Vagina (tissue), 2 donors: ENCODE measurements at regions not wholly inside any gene's neighbourhood (a gene's known extent, or its start where the extent isn't known, plus 50 kb on each side); places are given as distances from the start of the nearest gene placed in this dataset.
"Not testable (repeated sequence)": the region's sequence is repeated elsewhere in the genome, so short reads cannot be mapped to it uniquely, and the experiment has no call there.

Experiments used
- DNase-seq, 2 donors: peaks; one replicate each; pipeline ENCODE4 v3.0.0-alpha.2; 2017; ENCODE audit errors: extremely low spot score in 2 of 2
- H3K27ac ChIP-seq: fragments of 200-600 bp; sonication (generic); one replicate; pipeline ENCODE4 v1.5.1; 2019
- H3K27me3 ChIP-seq: fragments of 200-600 bp; sonication (generic); one replicate; pipeline ENCODE4 v1.5.1; 2019
- H3K36me3 ChIP-seq, 2 donors: fragments of 200-600 bp; sonication (generic); one replicate each; pipeline ENCODE4 v1.5.1; 2017 to 2019
- H3K4me1 ChIP-seq: fragments of 200-600 bp; sonication (generic); one replicate; pipeline ENCODE4 v1.5.1; 2019
- H3K4me3 ChIP-seq, 2 donors: fragments of 200-600 bp; sonication (generic); 1 replicate in 1 of 2; 2 replicates in 1 of 2; pipeline ENCODE4 v1.5.1; 2016 to 2019
- H3K9me3 ChIP-seq: fragments of 200-600 bp; sonication (generic); one replicate; pipeline ENCODE4 v1.5.1; 2019
- POLR2A ChIP-seq, 2 donors: fragments of 450-650 bp; IDR thresholded peaks; one replicate each; pipeline ENCODE4 v1.6.1; 2017; ENCODE audit warnings: antibody characterized with exemption in 2 of 2, mild to moderate bottlenecking in 2 of 2, moderate library complexity in 2 of 2
- POLR2AphosphoS5 ChIP-seq, 2 donors: sonication (generic); formaldehyde crosslinking; IDR thresholded peaks; one replicate each; pipeline ENCODE4 v1.9.0; 2017; ENCODE audit warnings: antibody characterized with exemption in 2 of 2, mild to moderate bottlenecking in 2 of 2, low read depth in 1 of 2; ENCODE audit not compliant: insufficient read depth in 1 of 2
- intact Hi-C: fragments of 100-400 bp; cut with DNase I; formaldehyde crosslinking; loops from one replicate; pipeline ENCODE4 v1.15.1; 2023
- TF ChIP-seq, protein P1 (sequence below), 3 experiments: fragments of 450-650 bp in 2 of 3; fragments of 200-600 bp in 1 of 3; sonication (generic) in 1 of 3; IDR thresholded peaks; one replicate each; pipeline ENCODE4 v1.5.1; 2017 to 2019; ENCODE audit warnings: antibody characterized with exemption in 3 of 3, mild to moderate bottlenecking in 2 of 3, moderate library complexity in 2 of 3

DNA sequence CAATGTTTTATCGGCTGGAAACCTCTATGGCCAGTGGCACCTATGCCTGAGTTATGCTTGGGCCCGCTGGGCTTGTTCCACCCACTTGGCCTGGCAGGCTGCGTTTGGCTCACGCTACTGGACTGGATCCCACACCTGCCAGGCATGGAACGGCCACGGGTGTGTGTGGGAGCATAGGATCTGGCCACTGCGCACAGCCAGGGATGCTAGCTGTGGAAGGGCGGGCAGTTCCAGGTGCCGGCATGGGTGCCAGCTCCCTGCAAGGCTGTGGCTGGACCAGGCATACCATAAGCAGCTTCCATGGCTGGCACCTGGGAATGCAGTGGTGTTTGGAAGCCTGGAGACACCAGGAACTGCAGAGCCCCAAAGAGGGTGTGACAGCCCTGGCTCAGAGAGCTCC lies 1063.9 kb upstream of the ACO1 start:
- Histone ChIP-seq H3K27me3 (no peaks in the 10 kb centered on the region), H3K4me1 (no peaks in the 10 kb centered on the region), H3K27ac (no peak overlapping the region), H3K36me3 (no peaks in the 10 kb centered on the region), H3K9me3 (no peaks in the 10 kb centered on the region), H3K4me3 (no peak overlapping the region)
- intact Hi-C loops: no loop called here
- TF ChIP-seq, protein P1, sequence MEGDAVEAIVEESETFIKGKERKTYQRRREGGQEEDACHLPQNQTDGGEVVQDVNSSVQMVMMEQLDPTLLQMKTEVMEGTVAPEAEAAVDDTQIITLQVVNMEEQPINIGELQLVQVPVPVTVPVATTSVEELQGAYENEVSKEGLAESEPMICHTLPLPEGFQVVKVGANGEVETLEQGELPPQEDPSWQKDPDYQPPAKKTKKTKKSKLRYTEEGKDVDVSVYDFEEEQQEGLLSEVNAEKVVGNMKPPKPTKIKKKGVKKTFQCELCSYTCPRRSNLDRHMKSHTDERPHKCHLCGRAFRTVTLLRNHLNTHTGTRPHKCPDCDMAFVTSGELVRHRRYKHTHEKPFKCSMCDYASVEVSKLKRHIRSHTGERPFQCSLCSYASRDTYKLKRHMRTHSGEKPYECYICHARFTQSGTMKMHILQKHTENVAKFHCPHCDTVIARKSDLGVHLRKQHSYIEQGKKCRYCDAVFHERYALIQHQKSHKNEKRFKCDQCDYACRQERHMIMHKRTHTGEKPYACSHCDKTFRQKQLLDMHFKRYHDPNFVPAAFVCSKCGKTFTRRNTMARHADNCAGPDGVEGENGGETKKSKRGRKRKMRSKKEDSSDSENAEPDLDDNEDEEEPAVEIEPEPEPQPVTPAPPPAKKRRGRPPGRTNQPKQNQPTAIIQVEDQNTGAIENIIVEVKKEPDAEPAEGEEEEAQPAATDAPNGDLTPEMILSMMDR (IDR thresholded peaks at IDR 0.05): no peak
- TF ChIP-seq POLR2AphosphoS5 (IDR thresholded peaks at IDR 0.05; ENCODE audit: insufficient read depth in 1 of 2, low read depth in 1 of 2) (no peak), POLR2A (IDR thresholded peaks at IDR 0.05) (no peak)
- DNase-seq: no peak

DNA sequence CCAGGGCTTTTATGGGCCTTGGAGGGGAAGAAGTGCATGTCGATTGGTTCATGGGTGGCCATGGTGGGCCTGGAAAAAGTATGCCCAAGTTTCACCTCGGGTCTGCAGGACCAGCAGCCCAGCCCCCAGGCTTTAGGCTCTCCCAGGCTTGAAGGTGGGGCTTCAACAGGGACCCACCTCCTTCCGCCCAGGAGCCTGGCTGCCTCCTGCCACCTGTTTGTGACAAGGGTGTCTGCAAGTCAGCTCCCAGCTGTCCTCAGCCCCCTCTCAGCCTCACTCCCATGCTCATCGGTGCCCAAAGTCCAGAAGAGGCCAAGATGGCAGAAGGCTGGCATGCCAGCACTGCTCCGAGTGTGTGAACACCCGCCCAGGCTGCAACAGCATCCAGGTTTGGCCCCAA lies 1063.2 kb upstream of the ACO1 start:
- Histone ChIP-seq H3K4me1 (no peaks in the 10 kb centered on the region), H3K36me3 (no peaks in the 10 kb centered on the region), H3K27ac (no peak overlapping the region), H3K9me3 (no peaks in the 10 kb centered on the region), H3K27me3 (no peaks in the 10 kb centered on the region), H3K4me3 (no peak overlapping the region)
- no peak for DNase-seq
- TF ChIP-seq, protein P1 (IDR thresholded peaks at IDR 0.05): no peak
- TF ChIP-seq POLR2AphosphoS5 (IDR thresholded peaks at IDR 0.05; ENCODE audit: insufficient read depth in 1 of 2, low read depth in 1 of 2): no peak
- TF ChIP-seq POLR2A (IDR thresholded peaks at IDR 0.05): no peak
- intact Hi-C loops: no loop called here

DNA sequence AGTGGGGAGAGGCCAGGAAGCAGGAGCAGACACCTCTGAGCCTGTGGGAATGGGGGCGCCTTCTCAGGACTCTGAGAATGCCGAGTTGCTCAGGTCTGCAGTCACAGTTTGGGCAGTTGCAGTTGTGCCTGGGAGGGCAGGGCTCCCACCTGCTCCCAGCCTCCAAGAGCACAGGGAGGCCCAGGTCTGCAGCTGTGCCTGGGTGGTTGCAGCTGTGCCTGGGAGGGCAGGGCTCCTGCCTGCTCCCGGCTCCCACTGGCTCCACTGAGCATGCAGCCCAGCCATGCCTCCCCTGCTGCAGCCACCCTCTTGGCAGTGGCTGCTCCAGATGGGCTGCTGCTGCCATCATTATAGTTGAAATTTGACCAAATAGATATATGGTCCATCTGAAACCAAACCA lies 1062.8 kb upstream of the ACO1 start:
- no peak for DNase-seq
- H3K4me3 ChIP-seq: no peak overlapping the region
- no peak overlapping the region for H3K27ac ChIP-seq
- H3K27me3 ChIP-seq: no peaks in the 10 kb centered on the region
- no peaks in the 10 kb centered on the region for H3K4me1 ChIP-seq
- no peaks in the 10 kb centered on the region for H3K36me3 ChIP-seq
- intact Hi-C loops: no loop called here
- TF ChIP-seq, protein P1 (IDR thresholded peaks at IDR 0.05): no peak
- TF ChIP-seq POLR2AphosphoS5 (IDR thresholded peaks at IDR 0.05; ENCODE audit: insufficient read depth in 1 of 2, low read depth in 1 of 2) (no peak), POLR2A (IDR thresholded peaks at IDR 0.05) (no peak)
- no peaks in the 10 kb centered on the region for H3K9me3 ChIP-seq

DNA sequence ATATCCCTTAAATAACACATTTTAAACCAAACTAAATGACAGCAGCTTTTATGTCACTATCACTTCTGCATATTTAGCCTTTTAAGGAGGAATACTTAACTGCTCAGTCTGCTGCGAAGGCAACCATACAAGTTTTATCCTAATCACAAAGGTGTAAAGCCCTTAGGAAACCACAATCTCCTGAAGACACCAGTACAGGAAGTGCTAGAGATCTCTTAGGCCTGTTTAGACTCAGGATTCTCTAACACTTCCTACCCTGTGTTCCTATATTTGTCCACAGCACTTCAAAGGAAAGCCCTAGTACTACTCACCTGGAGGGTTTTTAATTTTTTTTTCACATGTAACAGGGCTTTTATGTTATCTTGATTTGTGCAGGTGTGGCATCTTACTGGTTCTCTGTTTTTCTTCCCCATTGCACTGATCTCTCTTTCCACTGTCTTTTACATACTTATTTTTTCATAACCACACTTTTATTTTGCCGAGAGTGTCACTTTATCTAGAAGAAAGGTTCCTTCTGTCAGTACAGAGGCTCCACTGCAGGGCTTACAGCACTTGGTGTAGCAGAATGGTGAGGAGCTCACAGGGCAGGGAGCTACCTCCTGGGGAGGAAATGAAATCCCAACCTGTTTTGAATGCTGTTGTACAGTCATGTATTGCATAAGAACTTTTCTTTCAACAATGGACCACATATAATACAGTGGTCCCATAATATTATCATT lies 1060.6 kb upstream of the ACO1 start:
- no peaks in the 10 kb centered on the region for H3K36me3 ChIP-seq
- H3K27ac ChIP-seq: no peak overlapping the region
- H3K9me3 ChIP-seq: no peaks in the 10 kb centered on the region
- H3K27me3 ChIP-seq: no peaks in the 10 kb centered on the region
- no peak for DNase-seq
- no peak overlapping the region for H3K4me3 ChIP-seq
- intact Hi-C loops: no loop called here
- TF ChIP-seq, protein P1 (IDR thresholded peaks at IDR 0.05): no peak
- TF ChIP-seq POLR2AphosphoS5 (IDR thresholded peaks at IDR 0.05; ENCODE audit: insufficient read depth in 1 of 2, low read depth in 1 of 2) (no peak), POLR2A (IDR thresholded peaks at IDR 0.05) (no peak)
- H3K4me1 ChIP-seq: no peaks in the 10 kb centered on the region

DNA sequence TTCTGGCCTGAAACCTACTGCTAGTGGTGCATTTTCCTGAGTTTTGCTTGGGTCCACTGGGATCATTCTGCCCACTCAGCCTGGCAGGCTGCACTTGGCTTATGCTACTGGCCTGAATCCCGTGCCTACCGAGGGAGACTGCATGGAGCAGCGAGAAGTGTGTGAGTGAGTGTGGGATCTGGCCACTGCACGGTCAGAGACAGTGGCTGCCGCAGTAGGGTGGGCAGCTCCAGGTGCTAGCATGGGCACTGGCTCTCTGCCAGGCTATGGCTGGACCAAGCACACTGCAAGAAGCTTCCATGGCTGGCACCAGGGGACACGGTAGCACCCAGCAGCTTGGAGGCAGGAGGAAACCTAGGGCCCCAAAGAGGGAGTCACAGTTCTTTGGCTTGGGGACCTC lies 1058.7 kb upstream of the ACO1 start:
- Histone ChIP-seq H3K9me3 (no peaks in the 10 kb centered on the region), H3K4me3 (no peak overlapping the region), H3K36me3 (no peaks in the 10 kb centered on the region), H3K27ac (no peak overlapping the region), H3K27me3 (no peaks in the 10 kb centered on the region), H3K4me1 (no peaks in the 10 kb centered on the region)
- DNase-seq: no peak
- TF ChIP-seq, protein P1 (IDR thresholded peaks at IDR 0.05): no peak
- intact Hi-C loops: no loop called here

DNA sequence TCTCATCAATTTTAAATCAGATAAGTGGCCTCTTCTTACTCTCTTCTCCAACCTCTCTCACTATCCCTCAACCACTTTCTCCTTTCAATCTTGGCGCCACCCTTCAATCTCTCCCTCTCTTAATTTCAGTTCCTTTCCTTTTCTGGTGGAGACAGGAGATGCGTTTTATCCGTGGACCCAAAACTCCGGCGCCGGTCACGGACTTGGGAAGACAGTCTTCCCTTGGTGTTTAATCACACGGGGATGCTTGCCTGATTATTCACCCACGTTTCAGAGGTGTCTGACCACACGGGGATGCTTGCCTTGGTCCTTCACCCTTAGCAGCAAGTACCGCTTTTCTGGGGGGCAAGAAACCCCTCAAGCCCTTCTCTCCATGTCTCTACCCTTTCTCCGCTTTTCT lies 1057.6 kb upstream of the ACO1 start:
- H3K9me3 ChIP-seq, DNase-seq, H3K27me3 ChIP-seq, H3K36me3 ChIP-seq, H3K4me3 ChIP-seq, intact Hi-C loops, H3K27ac ChIP-seq, H3K4me1 ChIP-seq: not testable (repeated sequence)
